HepG2 (cell line): ENCODE measurements at regions not wholly inside any gene's neighbourhood (a gene's known extent, or its start where the extent isn't known, plus 50 kb on each side); places are given as distances from the start of the nearest gene placed in this dataset.

Experiments used
- ATAC-seq: fragments of 200-7000 bp; cut with Tn5 transposase; 3 replicates; pipeline ENCODE4 v1.9.1; 2020; ENCODE audit warnings: mild to moderate bottlenecking, moderate library complexity
- BruUV-seq: library from RNA; stranded (reverse); fragments of 400-500 nt; replicated peaks from 2 replicates; lab custom pipeline; 2021; lab: Mats Ljungman, UMichigan
- CTCF ChIA-PET: fragments of 300-600 bp; formaldehyde crosslinking; extraction: SDS; loops from one replicate; lab custom pipeline; 2021; ENCODE audit warnings: low total read pairs, inconsistent platforms, low intra/inter-chr PET ratio; lab: Yijun Ruan, JAX
- POLR2A ChIA-PET: fragments of 350-600 bp; sonication (Branson Sonifier 250); formaldehyde crosslinking; loops from one replicate; lab custom pipeline; 2020; ENCODE audit warnings: antibody characterized with exemption, inconsistent platforms; lab: Yijun Ruan, JAX
- DNase-seq: peaks from one replicate; pipeline ENCODE4 v3.0.0-alpha.2; 2015; ENCODE audit warnings: low spot score
- FAIRE-seq: peaks from 3 replicates; lab custom pipeline; 2011; peaks lifted over from hg19 to GRCh38; lab: Jason Lieb, UNC
- H2AFZ ChIP-seq: one replicate; pipeline ENCODE4 v1.6.1; 2011; ENCODE audit warnings: low read length, inconsistent platforms
- H3K27ac ChIP-seq: fragments of 300-600 bp; 3 replicates; pipeline ENCODE4 v1.8.0; 2011; ENCODE audit warnings: mixed run types, mild to moderate bottlenecking, mixed read lengths, low read length, inconsistent platforms; ENCODE audit not compliant: insufficient read depth; ENCODE audit errors: extremely low read length
- H3K27me3 ChIP-seq, 2 experiments: fragments of 200-600 bp in 1 of 2; 2 replicates in 1 of 2; 3 replicates in 1 of 2; pipeline versions ENCODE4 v1.6.0 to v1.8.0; 2011; ENCODE audit warnings: low read length in 2 of 2, mild to moderate bottlenecking in 2 of 2, moderate library complexity in 2 of 2, inconsistent platforms in 1 of 2; ENCODE audit not compliant: insufficient read depth in 2 of 2, control insufficient read depth in 1 of 2
- H3K36me3 ChIP-seq, 2 experiments: fragments of 200-600 bp in 1 of 2; replicated peaks in 1 of 2; 2 replicates in 1 of 2; 3 replicates in 1 of 2; pipeline versions ENCODE4 v1.5.1 to v1.8.0; 2011; ENCODE audit warnings: low read length in 2 of 2, inconsistent platforms in 1 of 2; ENCODE audit not compliant: insufficient read depth in 2 of 2, control insufficient read depth in 1 of 2
- H3K4me1 ChIP-seq: 2 replicates; pipeline ENCODE4 v1.5.1; 2012; ENCODE audit warnings: low read length, inconsistent platforms; ENCODE audit not compliant: insufficient read depth
- H3K4me2 ChIP-seq: 2 replicates; pipeline ENCODE4 v1.6.0; 2011; ENCODE audit warnings: low read depth, low read length, inconsistent platforms
- H3K4me3 ChIP-seq, 3 experiments: fragments of 200-600 bp in 1 of 3; sonication (generic), shearing (Covaris generic) in 1 of 3; replicated peaks in 1 of 3; 2 replicates each; pipeline ENCODE4 v1.5.1; 2011 to 2016; ENCODE audit warnings: low read length in 3 of 3, inconsistent platforms in 2 of 3, low read depth in 2 of 3, mild to moderate bottlenecking in 2 of 3, control low read depth in 1 of 3, mixed read lengths in 1 of 3; ENCODE audit not compliant: insufficient read depth in 1 of 3
- H3K79me2 ChIP-seq: one replicate; pipeline ENCODE4 v1.6.1; 2011; ENCODE audit warnings: low read length, inconsistent platforms; ENCODE audit not compliant: insufficient read depth
- H3K9ac ChIP-seq: 2 replicates; pipeline ENCODE4 v1.6.0; 2011; ENCODE audit warnings: mild to moderate bottlenecking, low read depth, low read length, inconsistent platforms; ENCODE audit not compliant: insufficient read depth
- H3K9me3 ChIP-seq: 2 replicates; pipeline ENCODE4 v1.5.1; 2012; ENCODE audit warnings: mild to moderate bottlenecking, low read length
- H4K20me1 ChIP-seq: 2 replicates; pipeline ENCODE4 v1.6.0; 2011; ENCODE audit warnings: inconsistent platforms, mild to moderate bottlenecking, low read length, moderate library complexity; ENCODE audit not compliant: insufficient read depth
- ATF2 ChIP-seq: sonication (generic); formaldehyde crosslinking; IDR thresholded peaks from 2 replicates; pipeline ENCODE4 v1.4.0; 2020; ENCODE audit warnings: missing genetic modification reagents
- CREM ChIP-seq, 2 experiments: sonication (generic) in 1 of 2; formaldehyde crosslinking in 1 of 2; IDR thresholded peaks; 2 replicates each; pipeline versions ENCODE4 v1.4.0 to v1.6.1; 2016 to 2020; ENCODE audit warnings: antibody characterized with exemption in 1 of 2, mild to moderate bottlenecking in 1 of 2, missing genetic modification reagents in 1 of 2
- CTCF ChIP-seq: sonication (generic); formaldehyde crosslinking; IDR thresholded peaks from 2 replicates; pipeline ENCODE4 v1.5.0; 2020; ENCODE audit warnings: mild to moderate bottlenecking, missing genetic modification reagents, moderate library complexity
- GZF1 ChIP-seq: sonication (generic); formaldehyde crosslinking; IDR thresholded peaks from 2 replicates; pipeline ENCODE4 v1.5.1; 2020; ENCODE audit warnings: mild to moderate bottlenecking, missing genetic modification reagents
- MTF1 ChIP-seq: sonication (generic); formaldehyde crosslinking; IDR thresholded peaks from 2 replicates; pipeline ENCODE4 v1.5.0; 2020; ENCODE audit warnings: missing genetic modification reagents
- PBX3 ChIP-seq: sonication (generic); formaldehyde crosslinking; IDR thresholded peaks from 2 replicates; pipeline ENCODE4 v1.8.1; 2023; ENCODE audit warnings: missing genetic modification reagents, inconsistent platforms, borderline replicate concordance
- ZNF136 ChIP-seq: sonication (generic); formaldehyde crosslinking; IDR thresholded peaks from 2 replicates; pipeline ENCODE4 v1.8.1; 2022; ENCODE audit warnings: low read depth, mild to moderate bottlenecking, moderate library complexity, missing genetic modification reagents
- ZNF720 ChIP-seq: sonication (generic); formaldehyde crosslinking; IDR thresholded peaks from 2 replicates; pipeline ENCODE4 v1.4.0; 2020; ENCODE audit warnings: missing genetic modification reagents
- WGBS: methylation state at CpG from one replicate; pipeline ENCODE4 v1.1.6; 2017; ENCODE audit warnings: low lambda C conversion rate; 5-methylcytosine and 5-hydroxymethylcytosine counted together
- in situ Hi-C: cut with HindIII; loops from 2 replicates; pipeline ENCODE4 v1.10.0; 2017; ENCODE audit warnings: low pct_unique_long_range_greater_than_20kb; ENCODE audit not compliant: extremely low pct_ligation_motif_present
- intact Hi-C: fragments of 100-400 bp; cut with micrococcal nuclease; formaldehyde crosslinking; loops from one replicate; pipeline ENCODE4 v1.10.0; 2022; ENCODE audit not compliant: unreplicated experiment

GRCh38 chr5:17076272-17076671 lies 140.2 kb upstream of the MYO10 start:
- no peaks in the 10 kb centered on the region for H3K79me2 ChIP-seq
- H3K27ac ChIP-seq = no peak overlapping the region
- DNase-seq (no peak), FAIRE-seq (no peak), ATAC-seq (no peak)
- ChIA-PET POLR2A (no interaction called here), CTCF (no interaction called here)
- no peak overlapping the region for H3K4me3 ChIP-seq
- BruUV-seq = no TSS peak
- no peak overlapping the region for H3K9ac ChIP-seq
- H4K20me1 ChIP-seq = no peaks in the 10 kb centered on the region
- H3K36me3 ChIP-seq = no peaks in the 10 kb centered on the region
- TF ChIP-seq PBX3 (CRISPR knock-in tag) (no peak), GZF1 (CRISPR knock-in tag) (no peak), MTF1 (CRISPR knock-in tag) (no peak), ZNF136 (CRISPR knock-in tag) (no peak), CTCF (CRISPR knock-in tag) (no peak), CREM (IDR thresholded peaks at IDR 0.05) (no peak), CREM (CRISPR knock-in tag; IDR thresholded peaks at IDR 0.05) (no peak), ATF2 (no peak), ZNF720 (CRISPR knock-in tag) (no peak)
- in situ Hi-C loops = no loop called here
- H3K27me3 ChIP-seq = no peaks in the 10 kb centered on the region
- no peaks in the 10 kb centered on the region for H3K9me3 ChIP-seq
- no peak overlapping the region for H2AFZ ChIP-seq
- intact Hi-C loops = no loop called here
- H3K4me2 ChIP-seq = no peak overlapping the region
- WGBS = 5% methylated on average over 2 of the region's 2 CpGs
- H3K4me1 ChIP-seq = no peaks in the 10 kb centered on the region
